Urothelium cell line (cell line): ENCODE measurements at regions not wholly inside any gene's neighbourhood (a gene's known extent, or its start where the extent isn't known, plus 50 kb on each side); places are given as distances from the start of the nearest gene placed in this dataset.
"Not testable (repeated sequence)": the region's sequence is repeated elsewhere in the genome, so short reads cannot be mapped to it uniquely, and the experiment has no call there.

Experiments used
- DNase-seq: peaks from one replicate; pipeline ENCODE4 v3.0.0; 2011; ENCODE audit warnings: low spot score, mixed read lengths
- FAIRE-seq: peaks from 2 replicates; lab custom pipeline; 2011; peaks lifted over from hg19 to GRCh38; lab: Jason Lieb, UNC

DNA sequence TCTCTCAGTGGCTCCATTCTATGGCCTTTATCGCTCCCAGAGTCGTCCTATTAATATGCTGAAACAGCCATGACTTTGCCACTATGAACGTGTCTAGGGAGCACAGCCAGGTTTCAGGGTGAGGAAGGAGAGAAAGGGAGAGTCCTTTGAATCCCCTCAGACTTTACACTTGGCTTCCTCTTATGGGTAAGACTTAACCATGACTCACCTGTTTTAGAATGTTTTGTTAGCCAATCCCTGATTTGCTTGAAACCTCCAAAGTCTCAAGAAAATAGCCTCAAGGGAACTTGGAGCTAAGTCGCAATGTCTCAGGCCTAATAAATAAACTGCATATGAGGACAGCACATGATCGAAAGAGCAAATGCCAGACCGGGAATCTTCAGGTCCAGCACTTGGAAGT lies 131.2 kb upstream of the RCN1 start:
- DNase-seq (no peak), FAIRE-seq (no peak)

DNA sequence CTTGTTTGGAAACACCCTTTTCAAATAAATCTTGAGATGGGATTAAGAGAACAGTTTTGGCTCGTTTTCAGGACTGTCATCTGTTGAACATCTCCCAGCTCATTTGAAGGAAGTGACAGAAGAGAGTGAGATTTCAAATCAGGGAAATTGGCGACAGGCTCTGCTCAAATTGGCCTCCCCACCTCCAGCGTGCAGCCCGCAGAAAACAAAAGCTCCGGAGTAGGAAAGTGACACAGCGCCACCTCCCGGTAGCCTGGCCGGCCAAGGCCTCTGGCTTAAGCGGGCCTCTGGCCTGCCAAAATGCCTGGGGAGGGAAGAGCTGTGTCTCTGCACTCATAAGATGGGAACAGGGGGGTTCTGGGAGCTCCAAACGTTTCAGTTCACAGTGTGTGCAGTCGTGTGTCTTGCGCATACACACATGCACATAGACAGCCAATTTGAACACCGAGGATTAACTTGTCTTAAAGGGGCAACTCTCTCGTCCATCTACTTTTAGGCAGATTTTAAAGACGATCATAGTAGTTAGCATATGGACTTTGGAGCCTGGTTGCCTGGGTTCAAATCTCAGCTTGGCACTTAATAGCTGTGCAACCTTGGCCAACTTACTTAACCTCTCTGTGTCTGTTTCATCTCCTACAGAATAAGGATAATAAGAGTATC lies 132.7 kb upstream of the RCN1 start:
- FAIRE-seq (no peak), DNase-seq (peak; percentile 73)

DNA sequence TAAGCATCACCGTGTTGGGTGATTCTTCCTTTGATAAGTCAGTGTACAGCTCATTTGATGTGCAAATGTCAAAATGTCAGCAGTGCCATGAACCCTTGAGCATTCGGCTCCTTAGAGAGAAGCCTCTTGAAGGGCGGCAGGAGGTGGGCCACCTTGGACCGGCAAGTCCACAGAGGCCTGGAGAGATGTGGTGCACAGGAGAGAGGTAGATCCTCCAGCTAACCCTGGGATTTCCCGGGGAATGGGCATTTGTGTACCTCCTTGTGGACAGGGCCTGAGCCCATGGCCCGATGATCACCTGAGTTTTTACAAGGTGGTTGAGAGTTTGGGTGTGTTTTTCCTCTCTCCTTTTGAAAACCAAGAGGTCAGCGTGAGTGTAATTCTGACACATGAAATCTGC lies 133.2 kb upstream of the RCN1 start:
- no peak for DNase-seq
- FAIRE-seq: no peak

- no peak for DNase-seq
- no peak for FAIRE-seq
Observed at GRCh38 chr11:31956310-31956709, 134.6 kb upstream of the RCN1 start.

DNA sequence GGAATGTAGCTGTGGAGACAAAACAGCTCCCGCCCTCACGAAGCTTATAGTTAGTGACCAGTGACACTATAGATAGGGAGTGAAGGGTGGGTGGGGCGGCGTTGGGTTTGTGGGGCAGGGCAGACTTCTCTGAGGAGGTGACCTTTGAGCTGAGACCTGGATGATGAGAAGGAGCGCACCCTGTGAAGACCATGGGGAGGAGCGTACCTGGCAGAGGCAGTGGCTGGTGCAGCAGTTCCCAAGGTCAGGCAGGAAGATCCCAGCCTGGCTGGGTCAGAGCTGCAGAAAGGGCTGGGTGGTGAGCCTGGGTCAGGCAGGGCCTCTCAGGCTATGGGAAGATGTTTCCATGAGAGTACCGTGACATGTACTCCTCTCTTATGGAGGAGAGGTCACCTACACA lies 135.0 kb upstream of the RCN1 start:
- no peak for DNase-seq
- FAIRE-seq: no peak

DNA sequence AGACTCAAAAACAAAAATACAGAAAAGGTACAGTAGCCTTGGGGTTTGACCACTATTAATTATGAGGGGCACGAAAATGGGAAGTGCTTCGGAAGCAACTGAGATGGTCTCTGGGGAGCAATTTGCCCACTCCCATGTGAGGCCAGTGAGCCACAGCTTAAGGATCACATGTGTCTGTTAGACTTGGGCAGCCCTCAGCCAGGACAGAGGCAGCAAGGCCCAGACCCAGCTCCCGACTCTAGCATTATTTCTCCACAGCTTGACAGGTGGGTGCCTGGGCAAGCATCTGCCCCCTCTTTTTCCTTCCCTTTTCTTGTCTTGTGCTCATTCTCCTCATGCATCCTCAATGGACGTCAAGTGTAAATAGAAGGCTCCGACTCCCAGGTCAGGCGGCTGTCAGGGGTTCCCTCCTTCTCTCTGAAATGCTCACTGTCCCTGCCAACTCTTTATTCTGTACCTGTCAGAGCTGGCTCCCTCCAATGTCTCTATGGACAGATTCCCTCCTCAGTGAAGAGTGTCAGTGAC lies 137.0 kb upstream of the RCN1 start:
- DNase-seq: no peak

DNA sequence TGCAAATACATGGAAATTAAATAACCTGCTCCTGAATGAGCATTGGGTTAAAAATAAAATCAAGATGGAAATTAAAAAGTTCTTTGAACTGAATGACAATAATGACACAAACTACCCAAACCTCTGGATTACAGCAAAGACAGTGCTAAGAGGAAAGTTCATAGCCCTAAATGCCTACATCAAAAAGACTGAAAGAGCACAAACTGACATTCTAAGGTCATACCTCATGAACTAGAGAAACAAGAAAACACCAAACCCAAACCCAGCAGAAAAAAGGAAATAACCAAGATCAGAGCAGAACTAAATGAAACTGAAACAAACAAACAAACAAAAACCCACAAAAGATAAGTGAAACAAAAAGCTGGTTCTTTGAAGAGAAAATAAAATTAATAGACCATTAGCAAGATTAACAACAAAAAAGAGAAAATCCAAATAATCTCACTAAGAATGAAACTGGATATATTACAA lies 138.6 kb upstream of the PAX6 start:
- not testable (repeated sequence) for FAIRE-seq

More for the DNA sequence above, 137.0 kb upstream of the RCN1 start:
- FAIRE-seq: no peak

DNA sequence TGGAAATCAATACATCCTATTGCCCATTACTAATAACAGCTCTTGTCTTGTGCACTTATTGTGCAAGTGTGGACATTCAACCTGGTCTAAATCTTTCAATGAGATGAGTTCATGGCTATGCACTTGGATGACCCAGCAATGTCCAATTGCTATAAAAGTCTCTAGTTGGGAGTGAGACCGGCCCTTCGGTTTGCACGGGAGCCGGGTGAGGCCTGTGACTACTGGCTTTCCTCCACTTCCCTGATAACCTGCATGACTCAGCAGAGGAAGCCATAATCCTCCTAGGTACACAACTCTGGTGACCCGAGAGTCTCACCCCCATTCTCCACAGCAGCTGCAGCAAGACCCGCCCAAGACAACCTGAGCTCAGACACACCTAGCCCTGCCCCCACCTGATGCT lies 135.9 kb upstream of the PAX6 start:
- FAIRE-seq: no peak
- DNase-seq: no peak

More for the DNA sequence above, 138.6 kb upstream of the PAX6 start:
- not testable (repeated sequence) for DNase-seq

DNA sequence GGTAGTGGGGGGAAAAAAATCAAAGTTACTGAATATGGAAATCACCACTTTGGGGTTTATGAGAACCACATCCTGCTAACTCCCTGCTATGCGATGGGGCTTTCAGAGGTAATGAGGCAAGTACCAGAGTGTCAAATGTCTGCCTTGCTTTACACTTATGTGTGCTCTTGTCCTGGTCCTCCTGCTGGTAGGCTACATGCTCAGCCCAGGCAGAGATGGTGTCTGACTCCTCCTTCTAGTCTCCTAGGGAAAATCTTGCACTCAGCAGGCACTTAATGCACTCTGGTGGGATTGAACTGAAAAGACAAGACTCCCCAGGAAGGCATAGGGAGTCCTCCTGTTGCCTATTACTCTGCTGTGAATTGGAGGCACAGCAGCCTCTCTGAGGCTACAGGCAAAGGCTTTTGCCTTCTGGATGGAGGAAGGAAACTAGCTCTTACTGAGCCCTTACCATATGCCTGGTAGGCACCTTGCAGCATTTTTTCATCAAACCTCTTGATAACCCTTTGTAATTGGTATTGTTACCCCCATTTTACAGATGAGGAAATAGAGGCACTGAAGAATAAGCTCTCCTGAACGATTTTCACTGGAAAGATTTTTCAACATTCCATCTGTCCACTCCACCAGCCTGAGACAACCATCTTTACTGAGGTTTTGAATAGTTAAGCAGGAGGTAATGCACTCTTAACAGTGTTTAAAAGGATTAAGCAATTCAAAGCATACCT lies 132.1 kb upstream of the PAX6 start:
- DNase-seq (no peak), FAIRE-seq (no peak)

DNA sequence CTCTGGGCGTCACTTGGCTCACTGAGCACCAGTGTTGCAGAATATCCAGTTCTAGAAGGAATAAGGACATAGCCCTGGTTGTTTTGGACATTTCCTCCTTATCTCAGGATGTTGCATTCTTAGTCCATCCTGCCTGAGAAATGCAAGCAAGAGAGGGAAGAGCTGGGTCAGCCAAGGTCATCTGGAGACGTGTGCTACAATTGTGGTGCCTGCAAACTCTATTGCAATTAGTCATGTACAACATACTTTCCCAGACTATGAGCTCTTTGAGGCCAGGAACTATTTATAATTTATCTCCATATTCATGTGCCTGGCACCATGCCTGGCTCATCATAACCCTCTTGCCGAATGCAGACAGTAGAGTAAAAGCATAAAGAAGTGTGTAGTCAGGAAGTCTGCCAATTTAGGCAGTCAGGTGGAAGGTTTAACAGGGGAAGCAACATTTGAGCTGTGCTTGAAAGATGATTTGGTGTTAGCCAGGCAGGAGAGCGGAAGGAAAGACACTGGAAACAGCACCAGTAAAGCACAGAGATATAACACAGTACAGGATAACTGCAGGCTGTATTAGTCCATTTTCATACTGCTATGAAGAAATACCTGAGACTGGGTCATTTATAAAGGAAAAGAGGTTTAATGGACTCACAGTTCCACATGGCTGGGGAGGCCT lies 129.4 kb upstream of the PAX6 start:
- DNase-seq (no peak), FAIRE-seq (peak; percentile 40)

DNA sequence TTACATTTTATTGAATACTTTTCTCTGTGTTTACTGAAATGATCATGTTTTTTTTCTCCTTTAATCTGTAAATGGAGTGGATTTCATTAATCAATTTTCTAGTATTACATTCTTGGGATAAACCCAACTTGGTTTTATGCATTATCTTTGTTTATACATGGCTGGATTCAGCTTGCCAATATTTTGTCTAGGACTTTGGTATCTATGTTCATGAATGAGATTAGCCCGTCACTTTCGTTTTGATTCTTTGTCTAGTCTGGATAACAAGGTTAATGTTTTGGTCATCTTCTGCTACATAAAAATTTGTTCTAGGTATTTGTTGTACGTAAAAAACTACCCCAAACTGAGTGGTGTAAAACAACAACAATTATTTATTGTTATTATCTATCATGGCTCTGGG lies 127.9 kb upstream of the PAX6 start:
- DNase-seq (no peak), FAIRE-seq (no peak)

DNA sequence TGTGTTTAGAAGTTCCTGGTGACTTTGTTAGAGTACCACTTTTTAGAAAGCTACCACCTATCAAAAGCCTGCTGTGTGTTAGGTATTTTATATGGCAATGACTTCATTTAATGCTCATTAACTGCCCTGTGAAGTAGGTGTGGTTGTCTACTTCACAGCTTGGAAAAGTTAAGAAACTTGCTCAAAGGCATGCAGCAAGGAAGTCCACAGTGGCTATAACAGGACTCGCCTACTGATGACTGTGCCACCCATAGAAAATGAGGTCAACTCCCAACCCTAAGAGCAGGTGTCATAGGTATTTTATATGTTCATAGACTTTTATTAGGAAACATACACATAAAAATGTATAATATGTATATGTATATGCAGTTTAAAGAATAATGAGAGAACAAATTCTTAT lies 125.2 kb upstream of the PAX6 start:
- DNase-seq (no peak), FAIRE-seq (no peak)

- FAIRE-seq (no peak), DNase-seq (no peak)
Observed at GRCh38 chr11:31932879-31933278, 121.8 kb upstream of the PAX6 start.

- no peak for DNase-seq
- FAIRE-seq: no peak
Observed at GRCh38 chr11:31927982-31928381, 116.9 kb upstream of the PAX6 start.

DNA sequence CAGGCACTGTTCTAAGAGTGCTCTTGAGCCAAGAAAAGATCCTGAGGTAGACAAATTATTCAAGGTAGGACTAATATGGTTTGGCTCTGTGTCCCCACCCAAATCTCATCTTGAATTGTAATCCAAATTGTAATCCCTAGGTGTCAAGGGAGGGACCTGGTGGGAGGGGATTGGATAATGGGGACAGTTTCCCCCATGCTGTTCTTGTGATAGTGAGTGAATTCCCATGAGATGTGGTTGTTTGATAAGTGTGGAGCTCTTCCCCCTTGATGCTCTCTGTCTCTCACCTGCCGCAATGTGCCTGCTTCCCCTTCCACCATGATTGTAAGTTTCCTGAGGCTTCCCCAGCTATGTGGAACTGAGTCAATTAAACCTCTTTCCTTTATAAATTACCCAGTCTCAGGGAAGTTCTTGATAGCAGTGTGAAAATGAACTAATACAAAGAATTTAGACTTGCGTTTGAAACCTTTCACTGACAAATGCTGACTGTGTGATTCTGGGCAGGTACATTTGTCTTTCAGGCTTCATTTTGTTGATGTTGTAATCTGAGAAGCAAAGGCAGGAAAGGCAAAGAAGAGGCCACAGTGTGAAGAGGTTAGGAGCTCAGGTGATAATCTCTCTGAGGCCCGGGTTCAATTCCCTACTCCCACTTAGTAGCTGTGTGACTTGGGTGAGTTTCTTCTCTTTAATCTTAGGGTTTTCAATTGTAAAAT lies 115.8 kb upstream of the PAX6 start:
- no peak for DNase-seq
- FAIRE-seq: no peak

GRCh38 chr11:31926106-31926505 lies 115.0 kb upstream of the PAX6 start:
- DNase-seq (no peak), FAIRE-seq (no peak)

DNA sequence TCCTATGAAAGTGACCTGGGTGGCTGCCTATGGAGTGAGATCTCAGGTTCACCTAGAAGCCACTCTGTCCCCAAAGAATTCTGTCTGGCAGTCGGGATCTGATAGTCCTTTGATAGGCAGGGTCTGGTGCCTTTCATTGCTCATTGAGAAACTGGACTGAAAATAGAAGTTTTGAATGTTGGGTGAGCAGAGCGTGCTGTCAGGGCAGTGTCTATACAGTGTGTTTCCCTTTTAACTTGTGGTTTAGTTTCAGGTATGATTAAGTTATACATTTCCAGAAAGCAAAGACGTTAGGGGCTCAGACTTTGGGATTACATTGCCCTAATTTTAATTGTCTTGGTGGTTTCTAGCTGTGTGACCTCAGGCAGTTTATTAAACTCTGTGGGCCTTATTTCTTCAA lies 111.3 kb upstream of the PAX6 start:
- no peak for DNase-seq
- no peak for FAIRE-seq

DNA sequence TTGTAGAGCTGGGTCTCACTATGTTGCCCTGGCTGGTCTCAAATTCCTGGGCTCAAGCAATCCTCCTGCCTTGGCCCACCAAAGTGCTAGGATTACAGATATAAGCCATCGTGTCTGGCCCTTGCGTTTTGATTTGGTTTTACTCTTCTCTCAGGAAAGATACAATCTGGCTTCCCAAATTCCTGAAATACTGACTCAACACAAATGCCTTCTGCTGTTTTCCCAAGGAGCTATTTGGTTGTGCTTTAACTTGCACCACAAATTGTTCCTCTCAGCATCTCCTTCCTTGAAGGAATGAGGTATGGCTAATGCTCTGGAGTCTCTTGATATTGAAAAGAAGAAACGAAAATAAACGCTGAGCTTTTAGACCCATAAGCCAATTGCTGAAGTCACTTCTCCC lies 110.0 kb upstream of the PAX6 start:
- FAIRE-seq (no peak), DNase-seq (no peak)

GRCh38 chr11:31919175-31919574 lies 108.1 kb upstream of the PAX6 start:
- no peak for FAIRE-seq
- no peak for DNase-seq

DNA sequence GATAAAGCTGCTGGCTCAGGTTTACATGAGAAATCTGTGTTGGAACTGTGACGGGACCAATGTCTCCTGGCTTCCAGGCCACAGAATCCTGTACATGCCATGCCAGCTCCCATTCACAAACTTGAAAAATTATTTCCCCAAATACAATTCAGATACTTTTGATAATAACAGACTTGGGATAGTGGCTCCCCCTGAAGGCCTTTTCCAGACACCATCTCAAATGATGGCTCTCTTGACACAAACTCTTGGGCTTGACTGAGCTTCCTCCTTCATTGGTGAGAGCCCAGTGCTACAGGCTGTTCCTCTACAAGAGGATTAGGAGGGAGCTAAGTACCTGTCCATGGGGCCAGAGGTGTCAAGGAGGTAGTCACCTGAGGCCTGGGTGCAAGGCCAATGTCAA lies 104.7 kb upstream of the PAX6 start:
- FAIRE-seq (no peak), DNase-seq (no peak)

- no peak for FAIRE-seq
Observed at GRCh38 chr11:31913985-31914384, 102.9 kb upstream of the PAX6 start.

More at GRCh38 chr11:31913985-31914384, 102.9 kb upstream of the PAX6 start:
- DNase-seq: no peak
